SK-N-SH treated with all-trans-retinoic acid at 6 μM for 48 hours (cell line): ENCODE measurements at regions not wholly inside any gene's neighbourhood (a gene's known extent, or its start where the extent isn't known, plus 50 kb on each side); places are given as distances from the start of the nearest gene placed in this dataset.

Experiments
- ATAC-seq: fragments of 200-7000 bp; cut with Tn5 transposase; 3 replicates; pipeline ENCODE4 v1.9.1; 2020; ENCODE audit warnings: mild to moderate bottlenecking, moderate library complexity
- ARNTL ChIP-seq: fragments of 450-650 bp; formaldehyde crosslinking; IDR thresholded peaks from 2 replicates; pipeline ENCODE4 v1.5.0; 2020; ENCODE audit warnings: low read depth, mild to moderate bottlenecking, moderate library complexity, borderline replicate concordance
- BACH2 ChIP-seq: fragments of 250-450 bp; sonication (Bioruptor Pico); IDR thresholded peaks from 2 replicates; pipeline ENCODE4 v1.9.0; 2021; ENCODE audit warnings: mild to moderate bottlenecking, borderline replicate concordance
- CREB5 ChIP-seq: fragments of 250-450 bp; sonication (Bioruptor Pico); IDR thresholded peaks from 2 replicates; pipeline ENCODE4 v1.5.1; 2020; ENCODE audit warnings: low read depth, mild to moderate bottlenecking, moderate library complexity
- CSRNP3 ChIP-seq: fragments of 250-450 bp; sonication (Bioruptor Pico); IDR thresholded peaks from 2 replicates; pipeline ENCODE4 v1.5.1; 2021; ENCODE audit warnings: mild to moderate bottlenecking, moderate library complexity
- GLIS3 ChIP-seq: fragments of 250-450 bp; sonication (Bioruptor Pico); IDR thresholded peaks from 2 replicates; pipeline ENCODE4 v1.5.0; 2020; ENCODE audit warnings: mild to moderate bottlenecking, moderate library complexity
- ISL1 ChIP-seq: fragments of 250-450 bp; sonication (Bioruptor Pico); IDR thresholded peaks from 2 replicates; pipeline ENCODE4 v2.1.2; 2022; ENCODE audit warnings: mild to moderate bottlenecking, moderate library complexity
- OSR1 ChIP-seq: fragments of 250-450 bp; sonication (Bioruptor Pico); IDR thresholded peaks from 2 replicates; pipeline ENCODE4 v1.8.0; 2022; ENCODE audit warnings: moderate library complexity, mild to moderate bottlenecking, inconsistent platforms
- PATZ1 ChIP-seq: fragments of 250-450 bp; sonication (Bioruptor Pico); IDR thresholded peaks from 2 replicates; pipeline ENCODE4 v1.8.0; 2020; ENCODE audit warnings: mild to moderate bottlenecking, moderate library complexity, borderline replicate concordance
- POU6F1 ChIP-seq: fragments of 250-450 bp; sonication (Bioruptor Pico); IDR thresholded peaks from 2 replicates; pipeline ENCODE4 v1.8.0; 2021; ENCODE audit warnings: low read depth, mild to moderate bottlenecking, moderate library complexity, borderline replicate concordance
- PPARA ChIP-seq: fragments of 250-450 bp; sonication (Bioruptor Pico); IDR thresholded peaks from 2 replicates; pipeline ENCODE4 v1.5.0; 2020; ENCODE audit warnings: mild to moderate bottlenecking, borderline replicate concordance
- RARB ChIP-seq: fragments of 250-450 bp; sonication (Bioruptor Pico); IDR thresholded peaks from 2 replicates; pipeline ENCODE4 v1.8.0; 2021; ENCODE audit warnings: mild to moderate bottlenecking, moderate library complexity
- TCF4 ChIP-seq: fragments of 250-450 bp; sonication (Bioruptor Pico); IDR thresholded peaks from 2 replicates; pipeline ENCODE4 v1.8.0; 2021; ENCODE audit warnings: mild to moderate bottlenecking, moderate library complexity, borderline replicate concordance
- TOX ChIP-seq: fragments of 250-450 bp; sonication (Bioruptor Pico); IDR thresholded peaks from 2 replicates; pipeline ENCODE4 v1.8.0; 2021; ENCODE audit warnings: mild to moderate bottlenecking, moderate library complexity, borderline replicate concordance
- TSHZ2 ChIP-seq: fragments of 250-450 bp; sonication (Bioruptor Pico); IDR thresholded peaks from 2 replicates; pipeline ENCODE4 v1.5.0; 2020; ENCODE audit warnings: mild to moderate bottlenecking, moderate library complexity
- ZC3H10 ChIP-seq: fragments of 250-450 bp; sonication (Bioruptor Pico); IDR thresholded peaks from 2 replicates; pipeline ENCODE4 v1.5.1; 2021; ENCODE audit warnings: mild to moderate bottlenecking, moderate library complexity
- ZFP3 ChIP-seq: fragments of 250-450 bp; sonication (Bioruptor Pico); IDR thresholded peaks from 2 replicates; pipeline ENCODE4 v1.5.0; 2020; ENCODE audit warnings: mild to moderate bottlenecking, moderate library complexity
- ZFP30 ChIP-seq: fragments of 450-650 bp; formaldehyde crosslinking; IDR thresholded peaks from 2 replicates; pipeline ENCODE4 v1.5.0; 2022; ENCODE audit warnings: mild to moderate bottlenecking, moderate library complexity
- ZNF70 ChIP-seq: fragments of 450-650 bp; formaldehyde crosslinking; IDR thresholded peaks from 2 replicates; pipeline ENCODE4 v1.5.0; 2020; ENCODE audit warnings: mild to moderate bottlenecking, moderate library complexity
- ZNF8 ChIP-seq: fragments of 450-650 bp; formaldehyde crosslinking; IDR thresholded peaks from 2 replicates; pipeline ENCODE4 v1.5.0; 2020; ENCODE audit warnings: mild to moderate bottlenecking, moderate library complexity

- no peak for ATAC-seq
- TF ChIP-seq ZFP30 = no peak
- TF ChIP-seq CSRNP3 (CRISPR knock-in tag) = no peak
- no peak for TF ChIP-seq TCF4 (CRISPR knock-in tag)
- TF ChIP-seq TOX (CRISPR knock-in tag) = no peak
- no peak for TF ChIP-seq PPARA (CRISPR knock-in tag)
- TF ChIP-seq ZC3H10 (CRISPR knock-in tag) = no peak
- TF ChIP-seq RARB (CRISPR knock-in tag) = no peak
- TF ChIP-seq TSHZ2 = no peak
Observed at GRCh38 chr5:2199697-2200096, 317.0 kb upstream of the IRX4 start.

- TF ChIP-seq PPARA (CRISPR knock-in tag) (no peak), TSHZ2 (no peak), GLIS3 (CRISPR knock-in tag) (no peak), CREB5 (CRISPR knock-in tag) (no peak), POU6F1 (no peak), ZNF70 (CRISPR knock-in tag) (no peak), ISL1 (CRISPR knock-in tag) (no peak)
- TF ChIP-seq, all 23 proteins: peak for 0
- ATAC-seq = no peak
Observed at GRCh38 chr5:2196989-2197619, 314.4 kb upstream of the IRX4 start.

- no peak for ATAC-seq
- TF ChIP-seq ZFP30 = no peak
- no peak for TF ChIP-seq TOX (CRISPR knock-in tag)
- TF ChIP-seq ZNF70 (CRISPR knock-in tag) = no peak
- no peak for TF ChIP-seq ZNF8 (CRISPR knock-in tag)
- no peak for TF ChIP-seq PATZ1
- TF ChIP-seq ZC3H10 (CRISPR knock-in tag) = no peak
- no peak for TF ChIP-seq POU6F1
- no peak for TF ChIP-seq CSRNP3 (CRISPR knock-in tag)
- TF ChIP-seq BACH2 (CRISPR knock-in tag) = no peak
- TF ChIP-seq ZFP3 (CRISPR knock-in tag) = no peak
- no peak for TF ChIP-seq CREB5 (CRISPR knock-in tag)
- no peak for TF ChIP-seq TCF4 (CRISPR knock-in tag)
- TF ChIP-seq OSR1 = no peak
- no peak for TF ChIP-seq ARNTL (CRISPR knock-in tag)
Observed at GRCh38 chr5:2196416-2196815, 313.7 kb upstream of the IRX4 start.
